Ectodermal cell (in vitro differentiated cells): ENCODE measurements at regions not wholly inside any gene's neighbourhood (a gene's known extent, or its start where the extent isn't known, plus 50 kb on each side); places are given as distances from the start of the nearest gene placed in this dataset.

Source experiments
- H3K27ac ChIP-seq: 2 replicates; pipeline ENCODE4 v1.7.0; 2013; ENCODE audit warnings: mild to moderate bottlenecking, low read depth, low read length; ENCODE audit not compliant: insufficient read depth, poor library complexity, severe bottlenecking
- H3K27me3 ChIP-seq: 2 replicates; pipeline ENCODE4 v1.7.0; 2013; ENCODE audit warnings: mild to moderate bottlenecking, low read length; ENCODE audit not compliant: insufficient read depth, control insufficient read depth, poor library complexity, severe bottlenecking
- H3K36me3 ChIP-seq: one replicate; pipeline ENCODE4 v1.7.0; 2013; ENCODE audit warnings: low read length; ENCODE audit not compliant: control insufficient read depth, insufficient read depth
- H3K4me1 ChIP-seq: one replicate; pipeline ENCODE4 v1.7.0; 2013; ENCODE audit warnings: low read length; ENCODE audit not compliant: control insufficient read depth, insufficient read depth
- H3K4me3 ChIP-seq: 2 replicates; pipeline ENCODE4 v1.7.0; 2013; ENCODE audit warnings: low read depth, low read length, control low read depth; ENCODE audit not compliant: insufficient read depth
- H3K9me3 ChIP-seq: 2 replicates; pipeline ENCODE4 v1.7.0; 2013; ENCODE audit warnings: mild to moderate bottlenecking, low read length, moderate library complexity; ENCODE audit not compliant: control insufficient read depth
- WGBS, 2 experiments: methylation state at CpG; one replicate each; pipeline ENCODE4 v1.1.7; 2013; ENCODE audit warnings: missing lambda C conversion rate in 2 of 2; 5-methylcytosine and 5-hydroxymethylcytosine counted together

DNA sequence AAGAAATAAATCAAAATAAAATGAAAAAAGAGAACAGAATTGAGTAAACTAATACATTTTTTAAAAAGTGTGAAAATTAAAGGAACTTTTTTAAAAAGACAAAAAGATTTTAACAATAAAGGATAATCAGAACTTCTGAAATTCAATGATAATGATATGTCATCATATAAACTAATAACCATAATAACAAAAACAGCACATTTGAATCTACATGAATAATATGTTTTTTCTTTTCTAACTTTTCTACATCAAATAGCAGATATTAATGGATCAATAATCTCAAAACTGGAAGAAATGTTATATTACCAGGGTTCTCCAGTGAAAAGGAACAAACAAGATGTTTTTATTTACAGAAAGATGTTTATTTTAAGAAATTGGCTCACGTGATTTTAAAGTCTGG is 903.3 kb upstream of the MIR17HG start:
- H3K9me3 ChIP-seq = no peaks in the 10 kb centered on the region
- no peaks in the 10 kb centered on the region for H3K27me3 ChIP-seq
- H3K4me1 ChIP-seq = peaks cover 23% of the 10 kb centered on the region
- no peak overlapping the region for H3K27ac ChIP-seq
- H3K4me3 ChIP-seq = no peak overlapping the region
- 96 to 98% methylated on average over 1 of the region's 1 CpG for WGBS, 2 experiments
- no peaks in the 10 kb centered on the region for H3K36me3 ChIP-seq

DNA sequence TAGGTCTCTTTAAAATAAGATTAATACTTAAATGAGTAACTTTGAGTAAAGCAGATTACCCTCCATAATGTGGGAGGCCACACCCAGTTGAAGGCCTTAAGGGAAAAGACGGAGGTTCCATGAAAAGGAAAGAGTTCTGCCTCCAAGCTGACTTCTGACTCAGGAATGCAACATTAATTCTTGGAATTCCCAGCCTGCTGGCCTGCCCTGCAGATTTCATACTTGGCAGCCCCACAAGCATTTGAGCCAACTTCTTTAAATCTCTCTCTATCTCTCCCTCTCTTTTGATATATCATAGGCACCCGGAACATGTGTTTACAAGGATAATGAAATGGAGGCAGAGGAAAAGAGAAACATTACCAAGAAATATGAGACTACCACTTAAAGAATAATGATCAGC is 902.3 kb upstream of the MIR17HG start:
- Histone ChIP-seq H3K36me3 (no peaks in the 10 kb centered on the region), H3K4me3 (no peak overlapping the region), H3K9me3 (no peaks in the 10 kb centered on the region), H3K27ac (no peak overlapping the region), H3K27me3 (no peaks in the 10 kb centered on the region), H3K4me1 (peaks cover 23% of the 10 kb centered on the region)
- WGBS, 2 experiments = 53 to 58% methylated on average over 1 of the region's 2 CpGs

DNA sequence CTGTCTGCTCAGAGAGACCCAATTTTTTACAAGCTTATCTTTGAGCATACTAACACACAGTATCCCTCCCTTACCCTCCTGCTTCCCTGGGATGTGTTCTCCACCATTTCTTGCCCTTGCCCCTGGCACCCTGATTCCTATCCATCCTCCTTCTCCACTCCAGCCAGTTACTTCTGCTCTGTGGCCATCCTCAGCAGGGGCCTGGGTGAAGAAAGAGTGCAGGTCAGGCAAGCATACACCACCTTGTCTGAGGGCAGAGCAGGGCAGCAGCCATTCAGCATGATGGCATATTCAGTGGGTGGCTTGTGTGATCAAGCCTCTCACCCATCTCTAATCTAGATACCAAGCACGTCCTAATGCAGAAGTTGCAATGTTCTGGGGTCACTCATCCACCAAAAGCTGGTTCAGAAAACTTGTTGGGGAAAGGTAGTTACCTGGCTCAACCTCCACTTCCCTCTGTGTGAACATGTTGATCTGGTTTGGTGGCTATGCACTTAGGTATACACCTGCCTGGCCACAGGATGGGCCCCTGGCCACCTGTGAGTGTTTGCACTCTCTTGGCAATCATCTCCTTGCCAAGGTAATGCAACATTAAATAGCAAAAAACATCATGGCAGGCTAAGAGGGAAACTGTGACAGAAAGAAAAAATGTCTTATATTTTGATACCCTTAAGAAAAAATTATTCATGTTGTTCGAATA is 900.3 kb upstream of the MIR17HG start:
- H3K27ac ChIP-seq = no peak overlapping the region
- H3K36me3 ChIP-seq = no peaks in the 10 kb centered on the region
- H3K4me3 ChIP-seq = no peak overlapping the region
- peaks cover 23% of the 10 kb centered on the region for H3K4me1 ChIP-seq
- H3K9me3 ChIP-seq = no peaks in the 10 kb centered on the region
- WGBS, 2 experiments = 97 to 100% methylated on average over 2 of the region's 2 CpGs
- H3K27me3 ChIP-seq = no peaks in the 10 kb centered on the region

DNA sequence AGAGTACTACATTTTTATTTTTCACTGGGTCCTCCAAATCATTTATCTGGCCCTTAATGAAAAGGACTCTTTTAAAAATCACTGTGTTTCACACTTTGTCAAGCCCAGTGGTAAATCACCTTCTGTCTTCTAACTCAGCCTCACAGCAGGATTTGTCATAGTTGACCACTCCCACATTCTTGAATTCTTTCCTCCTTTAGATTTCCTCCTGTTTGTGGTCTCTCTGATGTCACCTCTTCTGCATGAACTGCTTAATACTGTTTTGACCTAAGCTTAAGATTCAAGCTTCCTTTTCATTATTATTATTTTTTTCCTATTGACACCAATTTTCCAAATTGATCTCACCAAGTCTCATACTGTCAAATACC is 899.8 kb upstream of the MIR17HG start:
- Histone ChIP-seq H3K4me3 (no peak overlapping the region), H3K36me3 (no peaks in the 10 kb centered on the region), H3K4me1 (peaks cover 23% of the 10 kb centered on the region), H3K27me3 (no peaks in the 10 kb centered on the region), H3K9me3 (no peaks in the 10 kb centered on the region), H3K27ac (no peak overlapping the region)

DNA sequence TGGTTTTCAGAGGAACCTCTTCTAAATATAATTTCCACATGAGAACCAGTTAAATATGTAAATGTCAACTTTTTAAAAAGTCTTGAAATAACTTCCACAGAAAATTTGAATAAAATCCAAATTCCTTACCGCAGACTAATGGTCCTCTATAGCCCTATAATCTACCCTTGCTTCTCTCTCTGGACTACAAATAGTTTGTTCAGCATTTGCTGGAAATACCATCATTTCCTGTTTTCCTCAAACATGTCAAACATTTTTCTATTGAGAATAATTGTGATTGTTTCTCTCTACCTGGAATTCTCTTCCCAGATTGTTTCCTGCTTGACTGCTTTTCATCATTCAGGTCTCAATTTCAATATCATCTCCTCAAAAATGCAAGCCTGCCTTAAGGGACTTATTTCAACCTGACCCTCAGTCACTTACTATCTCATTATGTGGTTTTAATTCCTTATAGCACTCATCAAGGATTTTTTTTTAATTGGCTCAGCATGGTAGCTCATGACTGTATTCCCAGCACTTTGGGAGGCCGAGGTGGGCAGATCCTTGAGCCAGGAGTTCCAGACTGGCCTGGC is 898.9 kb upstream of the MIR17HG start:
- Histone ChIP-seq H3K4me1 (peaks cover 23% of the 10 kb centered on the region), H3K9me3 (no peaks in the 10 kb centered on the region), H3K4me3 (no peak overlapping the region), H3K36me3 (no peaks in the 10 kb centered on the region), H3K27me3 (no peaks in the 10 kb centered on the region), H3K27ac (no peak overlapping the region)
- WGBS, 2 experiments = 97 to 98% methylated on average over 2 of the region's 2 CpGs

DNA sequence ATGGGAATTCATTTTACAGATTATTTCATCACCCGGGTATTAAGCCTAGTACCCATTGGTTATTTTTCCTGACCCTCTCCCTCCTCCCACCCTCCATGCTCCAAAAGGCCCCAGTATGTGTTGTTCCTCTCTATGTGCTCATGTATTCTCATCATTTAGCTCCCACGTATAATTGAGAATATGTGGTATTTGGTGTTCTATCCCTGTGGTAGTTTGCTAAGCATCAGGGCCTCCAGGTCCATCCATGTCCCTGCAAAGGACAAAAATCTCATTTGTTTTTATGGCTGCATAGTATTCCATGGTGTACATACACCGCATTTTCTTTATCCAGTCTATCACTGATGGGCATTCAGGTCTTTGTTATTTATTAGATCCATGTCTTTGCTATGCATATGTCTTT is 894.1 kb upstream of the MIR17HG start:
- Histone ChIP-seq H3K4me3 (no peak overlapping the region), H3K4me1 (no peaks in the 10 kb centered on the region), H3K27ac (no peak overlapping the region), H3K36me3 (no peaks in the 10 kb centered on the region), H3K9me3 (no peaks in the 10 kb centered on the region), H3K27me3 (no peaks in the 10 kb centered on the region)
- 93 to 97% methylated on average over 3 of the region's 3 CpGs for WGBS, 2 experiments

DNA sequence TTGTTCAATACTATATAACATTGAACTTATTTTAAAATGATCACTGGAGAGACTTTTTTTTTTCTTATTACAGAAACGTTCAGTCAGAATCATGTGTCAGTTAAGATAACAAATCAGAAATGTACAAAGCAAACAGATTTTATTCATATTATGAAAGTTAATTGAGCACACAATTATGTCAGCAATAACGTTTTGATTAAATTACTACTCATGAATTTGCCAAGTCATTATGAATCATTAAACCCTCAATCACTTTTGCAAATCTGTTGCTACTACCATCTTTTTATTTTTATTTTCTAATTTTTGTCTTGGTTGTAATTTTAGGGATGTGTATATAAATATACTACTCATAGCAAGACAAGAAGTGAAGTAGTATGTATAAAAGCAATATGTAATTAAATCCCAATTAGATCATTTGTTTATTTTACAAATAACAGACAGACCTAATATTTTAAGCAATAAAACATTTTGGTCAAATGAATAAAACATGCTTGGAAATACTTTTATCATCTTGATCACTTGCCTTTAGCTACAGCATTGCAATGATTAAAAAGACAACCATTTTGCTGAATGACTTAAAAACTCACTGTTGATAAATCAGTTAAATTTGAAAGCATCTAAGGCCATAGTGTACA is 893.4 kb upstream of the MIR17HG start:
- Histone ChIP-seq H3K27me3 (no peaks in the 10 kb centered on the region), H3K4me3 (no peak overlapping the region), H3K4me1 (no peaks in the 10 kb centered on the region), H3K9me3 (no peaks in the 10 kb centered on the region), H3K27ac (no peak overlapping the region), H3K36me3 (no peaks in the 10 kb centered on the region)
- WGBS, 2 experiments = 75% methylated on average over 1 of the region's 2 CpGs

DNA sequence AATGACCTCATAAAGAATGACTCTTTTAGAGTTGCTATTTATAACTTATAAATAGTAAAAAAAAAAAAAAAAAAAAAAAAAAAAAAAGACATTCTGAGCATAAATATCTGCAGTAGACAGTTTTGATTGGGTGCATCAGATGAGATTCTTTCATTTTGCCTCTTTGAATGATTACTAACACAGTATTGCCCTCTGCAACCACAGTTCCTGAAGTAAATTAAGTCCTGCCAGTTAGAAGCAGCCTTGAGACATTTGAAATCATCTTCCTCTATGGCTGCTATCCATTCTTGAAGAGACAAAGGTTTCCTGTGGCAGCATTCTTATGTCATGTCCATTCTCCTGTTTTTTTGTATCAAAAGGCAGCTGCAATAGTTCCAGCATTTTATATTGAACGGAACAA is 892.4 kb upstream of the MIR17HG start:
- 86% methylated on average over 1 of the region's 1 CpG; no CpG with 5 or more reads in 1 of the 2 experiments for WGBS, 2 experiments
- Histone ChIP-seq H3K4me1 (no peaks in the 10 kb centered on the region), H3K36me3 (no peaks in the 10 kb centered on the region), H3K9me3 (no peaks in the 10 kb centered on the region), H3K4me3 (no peak overlapping the region), H3K27me3 (no peaks in the 10 kb centered on the region), H3K27ac (no peak overlapping the region)

DNA sequence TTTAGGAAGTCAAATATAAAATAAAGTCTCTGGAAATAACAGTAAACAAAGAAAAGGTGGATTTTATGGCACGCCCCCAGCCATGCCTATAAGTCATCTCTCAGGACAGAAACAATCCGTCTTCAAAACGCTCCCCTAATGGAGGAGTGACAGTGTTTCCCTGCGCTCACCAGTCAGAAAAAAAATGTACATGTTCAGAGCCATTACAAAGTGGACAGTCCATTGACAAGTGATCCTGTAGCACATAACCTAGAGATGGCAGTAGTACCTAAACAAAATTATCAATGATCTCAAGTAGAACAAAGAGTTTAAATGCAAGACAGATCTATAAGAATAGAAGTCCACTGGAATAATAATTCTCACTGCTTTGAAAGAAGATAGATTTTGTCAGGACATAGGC is 891.7 kb upstream of the MIR17HG start:
- WGBS, 2 experiments = 81 to 86% methylated on average over 4 of the region's 4 CpGs
- H3K27ac ChIP-seq = no peak overlapping the region
- no peak overlapping the region for H3K4me3 ChIP-seq
- no peaks in the 10 kb centered on the region for H3K36me3 ChIP-seq
- no peaks in the 10 kb centered on the region for H3K27me3 ChIP-seq
- no peaks in the 10 kb centered on the region for H3K4me1 ChIP-seq
- no peaks in the 10 kb centered on the region for H3K9me3 ChIP-seq

DNA sequence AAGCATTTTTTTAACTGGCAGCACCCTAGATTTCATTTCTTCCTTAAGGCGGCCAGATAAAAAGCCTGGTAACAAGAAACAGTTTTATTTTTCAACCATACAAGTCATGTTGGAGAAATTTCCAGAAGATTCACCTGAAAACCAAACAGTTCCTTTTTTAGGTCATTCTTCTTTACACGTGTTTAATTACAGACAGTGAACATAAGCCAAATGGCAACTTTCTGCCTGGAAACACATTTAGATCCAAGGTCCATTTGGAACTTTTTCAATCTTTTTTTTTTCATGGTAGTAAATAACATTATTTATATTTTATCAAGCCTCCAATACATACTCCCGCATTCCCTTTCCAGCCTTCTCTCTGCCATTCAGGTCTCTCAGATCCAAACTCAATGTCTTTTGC is 886.1 kb upstream of the MIR17HG start:
- Histone ChIP-seq H3K27me3 (no peaks in the 10 kb centered on the region), H3K9me3 (no peaks in the 10 kb centered on the region), H3K4me1 (no peaks in the 10 kb centered on the region), H3K27ac (no peak overlapping the region), H3K36me3 (no peaks in the 10 kb centered on the region), H3K4me3 (no peak overlapping the region)
- WGBS, 2 experiments = 89 to 91% methylated on average over 3 of the region's 3 CpGs
